Stimulated activated CD8-positive, alpha-beta memory T cell treated with anti-CD3 and anti-CD28 coated beads, Interleukin-7, amount 100 ng/mL, for 4 hours (primary cell): ENCODE measurements at regions not wholly inside any gene's neighbourhood (a gene's known extent, or its start where the extent isn't known, plus 50 kb on each side); places are given as distances from the start of the nearest gene placed in this dataset.
"Not testable (repeated sequence)": the region's sequence is repeated elsewhere in the genome, so short reads cannot be mapped to it uniquely, and the experiment has no call there.

Experiments
- DNase-seq, 2 donors: peaks; one replicate each; pipeline ENCODE4 v3.0.0-alpha.2; 2020; ENCODE audit warnings: low read depth in 2 of 2

- no peak for DNase-seq
Observed at GRCh38 chr3:3686907-3687648, 112.2 kb upstream of the LRRN1 start.

GRCh38 chr3:3685721-3686120 lies 113.5 kb upstream of the LRRN1 start:
- DNase-seq: no peak

- DNase-seq: no peak
Observed at GRCh38 chr3:3683261-3683660, 116.0 kb upstream of the LRRN1 start.

GRCh38 chr3:3675801-3676200 lies 123.4 kb upstream of the LRRN1 start:
- DNase-seq: no peak

- DNase-seq: no peak
Observed at GRCh38 chr3:3675186-3675585, 124.0 kb upstream of the LRRN1 start.

- DNase-seq: no peak
Observed at GRCh38 chr3:3666664-3667063, 132.6 kb upstream of the LRRN1 start.

GRCh38 chr3:3665961-3666640 lies 133.1 kb upstream of the LRRN1 start:
- DNase-seq: no peak

- no peak for DNase-seq
Observed at GRCh38 chr3:3665546-3665945, 133.7 kb upstream of the LRRN1 start.

GRCh38 chr3:3664935-3665334 lies 134.3 kb upstream of the LRRN1 start:
- DNase-seq: no peak

- no peak for DNase-seq
Observed at GRCh38 chr3:3662610-3663009, 136.6 kb upstream of the LRRN1 start.

GRCh38 chr3:3654916-3655315 lies 144.3 kb upstream of the LRRN1 start:
- no peak for DNase-seq

- DNase-seq: no peak
Observed at GRCh38 chr3:3648988-3649679, 150.1 kb upstream of the LRRN1 start.

GRCh38 chr3:3646934-3647333 lies 152.3 kb upstream of the LRRN1 start:
- DNase-seq: no peak

- DNase-seq: not testable (repeated sequence)
Observed at GRCh38 chr3:3646103-3646844, 153.0 kb upstream of the LRRN1 start.

- no peak for DNase-seq
Observed at GRCh38 chr3:3641877-3642455, 157.3 kb upstream of the LRRN1 start.

- no peak for DNase-seq
Observed at GRCh38 chr3:3639078-3639477, 160.2 kb upstream of the LRRN1 start.

GRCh38 chr3:3636815-3637214 lies 162.4 kb upstream of the LRRN1 start:
- DNase-seq: no peak

GRCh38 chr3:3635109-3635508 lies 164.1 kb upstream of the LRRN1 start:
- no peak for DNase-seq

- no peak for DNase-seq
Observed at GRCh38 chr3:3634326-3634725, 164.9 kb upstream of the LRRN1 start.

GRCh38 chr3:3633761-3634160 lies 165.5 kb upstream of the LRRN1 start:
- DNase-seq: no peak

GRCh38 chr3:3632449-3632848 lies 166.8 kb upstream of the LRRN1 start:
- no peak for DNase-seq

- DNase-seq: no peak
Observed at GRCh38 chr3:3631114-3631513, 168.1 kb upstream of the LRRN1 start.
